IMR-90 (cell line): ENCODE measurements at regions not wholly inside any gene's neighbourhood (a gene's known extent, or its start where the extent isn't known, plus 50 kb on each side); places are given as distances from the start of the nearest gene placed in this dataset.

ENCODE experiments used
- ATAC-seq: fragments of 200-7000 bp; cut with Tn5 transposase; 2 replicates; pipeline ENCODE4 v1.9.1; 2020; ENCODE audit warnings: low read depth, mild to moderate bottlenecking, moderate library complexity
- BruUV-seq: library from RNA; stranded (reverse); fragments of 400-500 nt; replicated peaks from 2 replicates; lab custom pipeline; 2021; lab: Mats Ljungman, UMichigan
- CTCF ChIA-PET: fragments of 300-600 bp; formaldehyde crosslinking; extraction: SDS; loops from one replicate; lab custom pipeline; 2021; ENCODE audit warnings: antibody characterized with exemption; lab: Yijun Ruan, JAX
- POLR2A ChIA-PET: fragments of 300-600 bp; sonication (Branson Sonifier 250); formaldehyde crosslinking; loops from one replicate; lab custom pipeline; 2022; ENCODE audit warnings: antibody characterized with exemption; ENCODE audit not compliant: unreplicated experiment; lab: Charles Lee
- DNase-seq: peaks from one replicate; pipeline ENCODE4 v3.0.0; 2013
- H2AFZ ChIP-seq: replicated peaks from 2 replicates; pipeline ENCODE3; 2013; ENCODE audit warnings: low read length, mild to moderate bottlenecking; ENCODE audit not compliant: poor library complexity
- H2AK5ac ChIP-seq: 2 replicates; pipeline ENCODE4 v1.6.1; 2013; ENCODE audit warnings: low read depth, low read length, inconsistent platforms
- H2AK9ac ChIP-seq: replicated peaks from 2 replicates; pipeline ENCODE3; 2013; ENCODE audit warnings: mild to moderate bottlenecking, low read depth, low read length, moderate library complexity; ENCODE audit not compliant: poor library complexity
- H2BK120ac ChIP-seq: 2 replicates; pipeline ENCODE4 v1.6.1; 2013; ENCODE audit warnings: low read depth, low read length, inconsistent platforms
- H2BK15ac ChIP-seq: 3 replicates; pipeline ENCODE4 v1.6.1; 2013; ENCODE audit warnings: low read depth, low read length, inconsistent platforms
- H2BK20ac ChIP-seq: 2 replicates; pipeline ENCODE4 v1.6.1; 2013; ENCODE audit warnings: low read depth, mild to moderate bottlenecking, inconsistent platforms, low read length, moderate library complexity
- H2BK5ac ChIP-seq: 2 replicates; pipeline ENCODE4 v1.6.1; 2013; ENCODE audit warnings: mild to moderate bottlenecking, low read depth, low read length, inconsistent platforms; ENCODE audit not compliant: poor library complexity, severe bottlenecking
- H3K14ac ChIP-seq: replicated peaks from 2 replicates; pipeline ENCODE4 v1.6.1; 2013; ENCODE audit warnings: low read depth, low read length, inconsistent platforms
- H3K18ac ChIP-seq: 2 replicates; pipeline ENCODE4 v1.6.1; 2013; ENCODE audit warnings: low read depth, low read length, control low read depth
- H3K23ac ChIP-seq: 2 replicates; pipeline ENCODE4 v1.6.1; 2013; ENCODE audit warnings: low read depth, low read length, inconsistent platforms
- H3K27ac ChIP-seq: 2 replicates; pipeline ENCODE4 v1.5.1; 2013; ENCODE audit warnings: mild to moderate bottlenecking, control low read depth, low read length; ENCODE audit not compliant: insufficient read depth
- H3K27me3 ChIP-seq: 2 replicates; pipeline ENCODE4 v1.6.1; 2013; ENCODE audit warnings: low read length; ENCODE audit not compliant: control insufficient read depth, insufficient read depth
- H3K36me3 ChIP-seq: 2 replicates; pipeline ENCODE4 v1.6.1; 2013; ENCODE audit warnings: low read length, mixed read lengths; ENCODE audit not compliant: control insufficient read depth, insufficient read depth
- H3K4ac ChIP-seq: 2 replicates; pipeline ENCODE4 v1.6.1; 2013; ENCODE audit warnings: low read depth, low read length, inconsistent platforms
- H3K4me1 ChIP-seq: 2 replicates; pipeline ENCODE4 v1.6.1; 2013; ENCODE audit warnings: low read length, mixed read lengths; ENCODE audit not compliant: control insufficient read depth, insufficient read depth
- H3K4me2 ChIP-seq: 2 replicates; pipeline ENCODE4 v1.6.1; 2013; ENCODE audit warnings: low read depth, mild to moderate bottlenecking, control low read depth, low read length, moderate library complexity
- H3K4me3 ChIP-seq: 2 replicates; pipeline ENCODE4 v1.5.1; 2013; ENCODE audit warnings: low read depth, mild to moderate bottlenecking, control low read depth, low read length, moderate library complexity; ENCODE audit not compliant: insufficient read depth
- H3K56ac ChIP-seq: 2 replicates; pipeline ENCODE4 v1.6.1; 2013; ENCODE audit warnings: low read length, inconsistent platforms; ENCODE audit not compliant: insufficient read depth; ENCODE audit errors: extremely low read depth
- H3K79me1 ChIP-seq, 2 experiments: 2 replicates each; pipeline ENCODE4 v1.6.1; 2013; ENCODE audit warnings: low read length in 2 of 2, inconsistent platforms in 1 of 2, low read depth in 1 of 2
- H3K9ac ChIP-seq: 2 replicates; pipeline ENCODE4 v1.6.1; 2013; ENCODE audit warnings: low read depth, low read length, control low read depth
- H3K9me1 ChIP-seq: 2 replicates; pipeline ENCODE4 v1.6.1; 2013; ENCODE audit warnings: low read length, inconsistent platforms; ENCODE audit not compliant: insufficient read depth
- H3K9me3 ChIP-seq: 2 replicates; pipeline ENCODE4 v1.6.1; 2013; ENCODE audit warnings: low read length; ENCODE audit not compliant: control insufficient read depth, insufficient read depth
- H4K20me1 ChIP-seq: 2 replicates; pipeline ENCODE4 v1.6.1; 2013; ENCODE audit warnings: low read length, inconsistent platforms; ENCODE audit not compliant: insufficient read depth
- H4K5ac ChIP-seq: 2 replicates; pipeline ENCODE4 v1.6.1; 2013; ENCODE audit warnings: mild to moderate bottlenecking, low read depth, low read length, control low read depth
- H4K8ac ChIP-seq, 2 experiments: 2 replicates each; pipeline ENCODE4 v1.6.1; 2013; ENCODE audit warnings: low read depth in 2 of 2, low read length in 2 of 2, control low read depth in 1 of 2, inconsistent platforms in 1 of 2
- H4K91ac ChIP-seq: 2 replicates; pipeline ENCODE4 v1.6.1; 2013; ENCODE audit warnings: low read depth, low read length, inconsistent platforms; ENCODE audit not compliant: insufficient read depth
- CEBPB ChIP-seq: IDR thresholded peaks from 2 replicates; pipeline ENCODE4 v1.6.1; 2012; ENCODE audit warnings: low read depth, low read length, improper control_type of control experiment
- FOS ChIP-seq: fragments of 150-350 bp; IDR thresholded peaks from 2 replicates; pipeline ENCODE4 v1.6.1; 2016; ENCODE audit warnings: low read depth, low read length
- MAFK ChIP-seq: IDR thresholded peaks from 2 replicates; pipeline ENCODE4 v1.6.1; 2012; ENCODE audit warnings: low read depth, low read length, improper control_type of control experiment
- MAZ ChIP-seq: IDR thresholded peaks from 2 replicates; pipeline ENCODE4 v1.6.1; 2012; ENCODE audit warnings: low read depth, mild to moderate bottlenecking, low read length, improper control_type of control experiment, moderate library complexity, borderline replicate concordance
- MXI1 ChIP-seq: IDR thresholded peaks from 2 replicates; pipeline ENCODE4 v1.6.1; 2012; ENCODE audit warnings: low read depth, mild to moderate bottlenecking, low read length, moderate library complexity, borderline replicate concordance
- NFE2L2 ChIP-seq: fragments of 150-350 bp; IDR thresholded peaks from 2 replicates; pipeline ENCODE4 v1.6.1; 2016; ENCODE audit warnings: low read depth, mild to moderate bottlenecking, low read length
- POLR2A ChIP-seq: IDR thresholded peaks from 2 replicates; pipeline ENCODE4 v1.6.1; 2012; ENCODE audit warnings: mild to moderate bottlenecking, low read depth, low read length
- RAD21 ChIP-seq: IDR thresholded peaks from 2 replicates; pipeline ENCODE4 v1.6.1; 2012; ENCODE audit warnings: low read length, improper control_type of control experiment
- RCOR1 ChIP-seq: IDR thresholded peaks from 2 replicates; pipeline ENCODE4 v1.6.1; 2012; ENCODE audit warnings: mild to moderate bottlenecking, low read length, improper control_type of control experiment; ENCODE audit not compliant: insufficient replicate concordance
- RFX5 ChIP-seq: IDR thresholded peaks from 2 replicates; pipeline ENCODE4 v1.8.0; 2012; ENCODE audit warnings: low read depth, mild to moderate bottlenecking, low read length, moderate library complexity
- WGBS, 2 experiments: methylation state at CpG; one replicate each; pipeline versions ENCODE4 v1.1.5 to v1.1.7; 2013; ENCODE audit warnings: missing lambda C conversion rate in 2 of 2; ENCODE audit not compliant: insufficient read length in 1 of 2; ENCODE audit errors: extremely low coverage in 2 of 2; 5-methylcytosine and 5-hydroxymethylcytosine counted together
- dilution Hi-C: fragments of 300-500 bp; cut with HindIII; formaldehyde crosslinking; loops from one replicate; pipeline ENCODE4 v1.14.3; 2018; ENCODE audit warnings: low sequenced_read_pairs; ENCODE audit not compliant: unreplicated experiment
- in situ Hi-C: fragments of 300-500 bp; cut with MboI; formaldehyde crosslinking; loops from 3 replicates; pipeline ENCODE4 v1.14.3; 2019; ENCODE audit warnings: low sequenced_read_pairs, inconsistent platforms, mixed read lengths
- intact Hi-C: fragments of 100-400 bp; cut with micrococcal nuclease; formaldehyde crosslinking; loops from 2 replicates; pipeline ENCODE4 v1.10.0; 2022
- TF ChIP-seq, protein P1 (sequence below): fragments of 150-350 bp; IDR thresholded peaks from 2 replicates; pipeline ENCODE4 v1.6.1; 2017; ENCODE audit warnings: mild to moderate bottlenecking, antibody characterized with exemption, low read length, low read depth
- TF ChIP-seq, protein P2 (sequence below): fragments of 150-350 bp; IDR thresholded peaks from 2 replicates; pipeline ENCODE4 v1.6.1; 2016; ENCODE audit warnings: low read depth, mild to moderate bottlenecking, low read length, moderate library complexity, borderline replicate concordance

DNA sequence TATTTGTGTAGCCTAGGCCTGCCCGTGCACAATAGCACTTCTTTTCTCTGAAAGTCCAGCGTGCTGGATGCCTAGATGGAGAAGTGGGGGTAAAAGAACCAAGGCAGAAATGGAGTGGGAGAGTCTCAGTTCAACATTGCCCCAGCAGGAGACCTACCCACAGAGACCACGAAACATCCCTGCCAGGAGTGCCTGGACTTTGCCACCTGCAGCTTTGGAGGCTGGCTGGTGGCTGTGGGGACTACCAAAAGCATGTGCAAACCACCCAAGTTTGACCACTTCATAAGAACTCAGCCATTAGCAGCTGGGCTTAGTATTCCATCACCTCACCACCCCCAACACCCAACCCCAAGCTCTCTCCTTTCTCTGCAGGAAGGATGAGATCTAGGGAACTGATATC, 416.9 kb upstream of the ID2 start:
- intact Hi-C loops (no loop called here), dilution Hi-C loops (no loop called here), in situ Hi-C loops (no loop called here)
- H3K9ac ChIP-seq, result no peak overlapping the region
- H3K9me3 ChIP-seq, result no peaks in the 10 kb centered on the region
- TF ChIP-seq, protein P1, sequence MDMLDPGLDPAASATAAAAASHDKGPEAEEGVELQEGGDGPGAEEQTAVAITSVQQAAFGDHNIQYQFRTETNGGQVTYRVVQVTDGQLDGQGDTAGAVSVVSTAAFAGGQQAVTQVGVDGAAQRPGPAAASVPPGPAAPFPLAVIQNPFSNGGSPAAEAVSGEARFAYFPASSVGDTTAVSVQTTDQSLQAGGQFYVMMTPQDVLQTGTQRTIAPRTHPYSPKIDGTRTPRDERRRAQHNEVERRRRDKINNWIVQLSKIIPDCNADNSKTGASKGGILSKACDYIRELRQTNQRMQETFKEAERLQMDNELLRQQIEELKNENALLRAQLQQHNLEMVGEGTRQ, result no peak
- TF ChIP-seq MAFK (no peak), RFX5 (no peak), CEBPB (no peak), RCOR1 (no peak), POLR2A (no peak), FOS (no peak), MAZ (no peak), MXI1 (no peak), RAD21 (no peak), NFE2L2 (no peak)
- TF ChIP-seq, protein P2, sequence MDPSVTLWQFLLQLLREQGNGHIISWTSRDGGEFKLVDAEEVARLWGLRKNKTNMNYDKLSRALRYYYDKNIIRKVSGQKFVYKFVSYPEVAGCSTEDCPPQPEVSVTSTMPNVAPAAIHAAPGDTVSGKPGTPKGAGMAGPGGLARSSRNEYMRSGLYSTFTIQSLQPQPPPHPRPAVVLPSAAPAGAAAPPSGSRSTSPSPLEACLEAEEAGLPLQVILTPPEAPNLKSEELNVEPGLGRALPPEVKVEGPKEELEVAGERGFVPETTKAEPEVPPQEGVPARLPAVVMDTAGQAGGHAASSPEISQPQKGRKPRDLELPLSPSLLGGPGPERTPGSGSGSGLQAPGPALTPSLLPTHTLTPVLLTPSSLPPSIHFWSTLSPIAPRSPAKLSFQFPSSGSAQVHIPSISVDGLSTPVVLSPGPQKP, result no peak
- H3K56ac ChIP-seq, result no peak overlapping the region
- H3K23ac ChIP-seq, result no peak overlapping the region
- no peak overlapping the region for H4K8ac ChIP-seq
- H4K20me1 ChIP-seq, result no peaks in the 10 kb centered on the region
- no peak overlapping the region for H3K4me3 ChIP-seq
- BruUV-seq, result no TSS peak
- H2BK5ac ChIP-seq, result no peak overlapping the region
- no peak overlapping the region for H2AK5ac ChIP-seq
- WGBS, 2 experiments, result no CpG with 5 or more reads among the region's 3 CpGs
- H3K27me3 ChIP-seq, result peaks cover 12% of the 10 kb centered on the region
- no peak overlapping the region for H3K27ac ChIP-seq
- no peak overlapping the region for H3K18ac ChIP-seq
- no peak overlapping the region for H4K91ac ChIP-seq
- H2AK9ac ChIP-seq, result no peak overlapping the region
- H2BK120ac ChIP-seq, result no peak overlapping the region
- H4K5ac ChIP-seq, result no peak overlapping the region
- ChIA-PET CTCF (no interaction called here), POLR2A (no interaction called here)
- H3K79me1 ChIP-seq, result no peaks in the 10 kb centered on the region
- no peak for DNase-seq
- H3K14ac ChIP-seq, result no peak overlapping the region
- H3K4me1 ChIP-seq, result no peaks in the 10 kb centered on the region
- no peaks in the 10 kb centered on the region for H3K9me1 ChIP-seq
- ATAC-seq, result no peak
- H2AFZ ChIP-seq, result no peak overlapping the region
- H2BK15ac ChIP-seq, result no peak overlapping the region
- no peak overlapping the region for H3K4me2 ChIP-seq
- no peaks in the 10 kb centered on the region for H3K36me3 ChIP-seq
- H2BK20ac ChIP-seq, result no peak overlapping the region
- H3K4ac ChIP-seq, result no peak overlapping the region
